COLO668 (cell line): ENCODE measurements at regions not wholly inside any gene's neighbourhood (a gene's known extent, or its start where the extent isn't known, plus 50 kb on each side); places are given as distances from the start of the nearest gene placed in this dataset.
"Not testable (repeated sequence)": the region's sequence is repeated elsewhere in the genome, so short reads cannot be mapped to it uniquely, and the experiment has no call there.

ENCODE experiments used
- DNase-seq: peaks from one replicate; lab custom pipeline; 2025; ENCODE audit not compliant: unreplicated experiment; lab: John Stamatoyannopoulos, UW

DNA sequence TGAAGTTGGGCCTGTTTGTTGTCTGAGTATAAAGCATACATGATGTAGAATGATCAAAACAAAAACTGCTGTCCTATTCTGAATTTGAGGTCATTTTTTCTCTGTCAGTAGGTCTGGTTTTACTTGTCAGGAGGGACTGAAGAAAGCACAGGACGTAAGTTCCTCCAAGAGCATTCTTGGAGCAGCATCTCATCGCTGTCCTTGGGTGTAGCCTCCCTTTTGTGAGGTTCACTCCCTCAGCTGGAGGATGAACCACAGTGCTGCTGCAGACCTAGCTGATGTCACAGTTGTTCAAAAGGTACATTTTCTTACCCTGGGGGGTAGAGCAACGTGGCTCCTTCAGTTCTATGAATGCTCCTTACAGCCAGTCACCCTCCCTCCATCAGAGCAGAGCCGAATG is 490.0 kb upstream of the TBL1XR1 start:
- no peak for DNase-seq

DNA sequence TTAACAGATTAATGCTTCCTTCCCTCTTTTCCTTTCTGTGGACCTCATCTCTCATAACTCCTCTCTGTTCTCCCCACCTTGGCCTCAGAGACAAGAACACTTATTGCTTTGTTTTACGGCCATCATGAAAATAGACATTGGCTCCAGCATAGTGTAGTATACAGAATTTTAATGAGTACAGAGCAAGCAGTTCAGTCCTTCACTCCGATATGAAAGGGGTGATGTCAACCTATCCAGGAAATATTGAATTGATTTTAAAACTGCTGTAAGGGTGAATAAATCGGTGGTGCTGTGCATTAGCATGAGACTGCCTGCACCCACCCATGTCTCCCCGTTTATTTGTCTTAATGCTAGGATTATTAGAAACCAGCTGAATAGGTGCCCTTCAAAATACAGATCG is 490.9 kb upstream of the TBL1XR1 start:
- no peak for DNase-seq

DNA sequence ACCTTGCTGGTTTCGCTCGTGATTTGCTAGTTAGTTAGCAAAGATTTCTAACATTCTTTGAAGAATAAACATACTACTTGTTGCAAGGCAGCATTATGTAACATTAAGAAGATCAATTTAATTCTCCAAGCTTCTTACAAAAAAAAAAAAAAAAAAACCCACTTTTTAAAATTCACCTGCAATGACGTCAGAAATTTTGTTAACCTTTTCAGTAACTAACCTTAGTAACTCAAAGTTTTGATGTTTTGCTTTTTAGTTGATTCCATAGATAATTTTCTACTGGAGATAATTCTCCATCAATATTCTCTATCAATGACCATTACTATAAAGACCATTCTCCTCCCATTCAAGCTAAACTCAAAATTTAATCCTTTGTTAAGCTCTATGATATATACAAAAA is 491.8 kb upstream of the TBL1XR1 start:
- DNase-seq = no peak

DNA sequence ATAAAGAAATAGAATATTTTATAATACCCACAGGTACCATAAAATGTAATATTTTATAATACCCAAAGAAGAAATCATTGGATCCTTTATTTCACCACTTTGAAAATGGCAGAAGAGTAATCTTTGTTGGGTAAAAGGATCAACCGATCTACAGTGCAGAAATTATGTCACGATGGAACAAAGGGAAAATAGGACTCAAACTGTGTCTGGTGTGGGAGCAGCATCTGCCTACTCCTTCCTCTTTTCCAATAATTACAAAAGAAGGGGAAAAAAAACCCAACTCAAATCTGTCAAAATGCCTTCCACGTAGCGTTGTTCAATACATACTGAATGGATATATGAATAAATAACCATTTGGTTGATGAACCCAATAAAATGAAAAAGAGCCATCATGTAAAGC is 492.6 kb upstream of the TBL1XR1 start:
- DNase-seq = no peak

DNA sequence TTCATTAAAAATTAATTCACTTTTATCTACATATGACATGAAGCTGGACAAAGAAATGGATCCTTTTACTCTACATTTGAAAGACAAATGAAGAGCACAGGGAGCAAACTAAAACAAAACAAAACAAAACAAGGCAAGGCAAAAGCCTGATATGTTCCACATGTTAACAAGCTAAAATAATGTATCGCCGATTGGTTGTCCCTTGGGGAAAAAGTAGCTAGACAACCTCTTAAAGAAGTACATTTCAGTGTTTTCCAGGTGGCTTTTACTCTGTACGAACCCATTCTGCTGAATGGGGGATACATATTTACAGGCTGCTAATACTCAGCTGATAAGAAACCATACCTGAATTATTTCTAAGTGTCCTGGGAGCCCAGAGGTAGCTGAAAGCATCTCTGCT is 493.0 kb upstream of the TBL1XR1 start:
- no peak for DNase-seq

DNA sequence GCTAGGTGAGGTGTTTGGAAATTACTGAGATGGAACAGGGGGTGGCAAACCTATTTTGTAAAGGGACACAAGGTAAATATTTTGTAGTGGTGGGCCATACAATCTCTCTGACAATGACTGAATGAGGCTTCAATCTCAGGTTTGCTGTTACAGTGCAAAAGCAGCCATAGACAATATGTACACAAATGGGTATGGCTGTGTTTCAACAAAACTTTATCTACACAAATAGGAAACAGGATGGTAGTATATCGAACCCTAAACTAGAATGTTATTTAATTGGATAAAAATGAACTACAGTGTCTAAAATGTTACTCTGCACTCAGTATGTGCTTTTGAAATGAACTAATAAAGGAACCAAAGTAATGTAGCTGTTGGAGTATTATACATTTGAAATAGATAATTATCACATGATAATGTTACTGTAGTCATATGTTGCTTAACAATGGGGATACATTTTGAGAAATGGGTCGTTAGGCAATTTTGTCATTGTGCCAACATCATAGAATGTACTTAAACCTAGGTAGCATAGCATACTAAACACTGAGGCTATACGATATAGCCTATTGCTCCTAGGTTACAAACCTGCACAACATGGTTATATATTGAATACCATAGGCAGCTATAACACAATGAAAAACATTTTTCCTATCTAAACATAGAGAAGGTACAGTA is 495.2 kb upstream of the TBL1XR1 start:
- no peak for DNase-seq

DNA sequence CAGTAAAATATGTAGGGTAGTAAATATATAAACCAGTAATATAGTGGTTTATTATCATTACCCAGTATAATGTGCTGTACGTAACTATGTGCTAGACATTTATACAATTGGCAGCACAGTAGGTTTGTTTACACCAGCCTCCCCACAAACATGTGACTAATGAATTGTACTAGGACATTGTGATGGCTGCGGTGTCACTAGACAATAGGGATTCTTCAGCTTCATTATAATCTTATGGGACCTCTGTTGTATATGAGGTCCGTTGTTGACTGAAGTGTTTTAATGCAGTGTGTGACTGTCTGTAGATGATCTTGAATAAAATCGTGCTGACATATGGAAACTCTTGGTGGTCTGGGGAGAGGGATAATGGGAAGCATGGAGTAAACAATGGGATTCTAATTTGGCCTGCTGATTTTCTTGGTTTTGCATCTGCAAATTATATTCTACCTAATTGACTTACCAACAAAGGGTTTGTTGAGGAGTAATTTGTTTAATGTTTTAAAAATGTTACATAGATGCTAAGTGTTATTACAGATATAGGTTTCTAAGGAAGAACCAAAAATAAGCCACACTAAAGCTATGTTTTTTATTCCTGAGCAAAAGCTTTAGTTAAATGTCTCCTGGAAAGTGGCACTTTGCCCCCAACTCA is 496.5 kb upstream of the TBL1XR1 start:
- no peak for DNase-seq

DNA sequence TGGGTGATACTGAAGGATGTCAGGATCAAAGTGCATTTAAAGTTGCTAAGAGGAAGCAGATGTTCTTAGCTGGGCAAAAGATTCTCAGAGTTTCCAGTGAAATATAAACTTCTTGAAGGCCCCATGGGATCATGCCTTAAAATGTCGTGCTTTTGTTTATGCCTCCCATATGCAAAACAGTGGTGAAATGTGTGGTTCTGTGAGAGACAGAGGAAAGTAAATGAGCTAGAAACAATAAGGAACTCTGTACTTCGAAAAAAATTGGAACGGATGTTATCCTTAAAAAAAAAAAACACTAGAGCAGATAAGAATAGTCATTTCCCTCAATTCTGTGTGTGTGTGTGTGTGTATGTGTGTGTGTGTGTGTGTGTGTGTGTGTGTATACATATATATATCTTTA is 497.0 kb upstream of the TBL1XR1 start:
- DNase-seq = no peak

DNA sequence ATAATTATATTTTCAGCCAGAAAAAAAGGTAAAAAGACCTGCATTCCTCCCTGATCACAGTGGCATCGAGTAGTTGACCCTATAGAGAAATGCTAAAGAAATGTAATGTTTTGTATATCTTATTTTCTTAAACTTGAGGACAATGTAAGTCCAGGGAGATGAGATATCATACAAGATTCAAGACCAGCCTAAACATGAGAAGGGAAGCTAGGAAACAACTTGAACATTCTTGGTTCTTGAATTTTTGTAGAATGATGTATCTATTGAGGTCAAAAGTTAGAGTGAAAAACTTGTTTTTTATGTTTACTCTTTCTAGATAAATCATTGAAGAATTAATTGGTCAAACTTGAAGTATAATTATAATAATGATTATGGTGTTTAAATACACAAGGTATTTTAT is 497.7 kb upstream of the TBL1XR1 start:
- no peak for DNase-seq

DNA sequence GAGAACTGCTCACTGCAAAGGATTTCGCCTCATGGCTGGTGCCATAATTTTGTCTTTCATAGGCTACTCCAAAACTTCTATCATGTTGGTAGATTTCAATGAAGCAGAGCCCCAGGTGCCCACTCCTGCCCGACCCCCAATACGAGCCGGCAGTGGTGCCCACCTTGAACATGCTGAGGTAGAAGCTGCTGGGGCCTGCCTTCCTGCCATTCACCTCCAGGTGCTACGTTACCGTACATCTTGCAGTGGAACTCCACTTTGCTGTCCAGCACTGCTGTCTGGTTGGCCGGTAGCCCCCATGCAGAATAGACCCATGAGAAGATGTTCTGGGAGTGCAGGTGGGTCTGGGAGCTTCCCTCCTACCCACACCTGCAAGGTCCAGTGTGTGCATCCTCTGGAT is 502.8 kb upstream of the TBL1XR1 start:
- DNase-seq = no peak

DNA sequence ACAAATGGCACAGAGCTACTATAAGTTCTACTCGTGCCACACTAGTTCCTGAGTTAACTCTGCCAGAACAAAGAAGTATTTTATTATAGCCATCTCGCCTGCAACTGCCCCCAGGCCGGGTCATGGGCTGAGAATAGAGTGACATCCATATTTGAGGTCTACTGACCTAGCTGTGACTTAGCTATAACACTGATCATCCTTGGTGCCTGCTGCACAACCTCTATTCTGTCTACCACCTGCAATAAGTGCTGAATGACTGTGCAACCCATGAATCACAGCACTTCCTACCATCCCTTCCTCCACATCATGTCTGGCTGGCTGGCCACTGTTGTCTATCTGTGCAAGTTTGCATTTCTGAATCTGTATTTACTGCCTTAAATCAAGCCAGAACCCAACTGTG is 506.5 kb upstream of the TBL1XR1 start:
- no peak for DNase-seq

DNA sequence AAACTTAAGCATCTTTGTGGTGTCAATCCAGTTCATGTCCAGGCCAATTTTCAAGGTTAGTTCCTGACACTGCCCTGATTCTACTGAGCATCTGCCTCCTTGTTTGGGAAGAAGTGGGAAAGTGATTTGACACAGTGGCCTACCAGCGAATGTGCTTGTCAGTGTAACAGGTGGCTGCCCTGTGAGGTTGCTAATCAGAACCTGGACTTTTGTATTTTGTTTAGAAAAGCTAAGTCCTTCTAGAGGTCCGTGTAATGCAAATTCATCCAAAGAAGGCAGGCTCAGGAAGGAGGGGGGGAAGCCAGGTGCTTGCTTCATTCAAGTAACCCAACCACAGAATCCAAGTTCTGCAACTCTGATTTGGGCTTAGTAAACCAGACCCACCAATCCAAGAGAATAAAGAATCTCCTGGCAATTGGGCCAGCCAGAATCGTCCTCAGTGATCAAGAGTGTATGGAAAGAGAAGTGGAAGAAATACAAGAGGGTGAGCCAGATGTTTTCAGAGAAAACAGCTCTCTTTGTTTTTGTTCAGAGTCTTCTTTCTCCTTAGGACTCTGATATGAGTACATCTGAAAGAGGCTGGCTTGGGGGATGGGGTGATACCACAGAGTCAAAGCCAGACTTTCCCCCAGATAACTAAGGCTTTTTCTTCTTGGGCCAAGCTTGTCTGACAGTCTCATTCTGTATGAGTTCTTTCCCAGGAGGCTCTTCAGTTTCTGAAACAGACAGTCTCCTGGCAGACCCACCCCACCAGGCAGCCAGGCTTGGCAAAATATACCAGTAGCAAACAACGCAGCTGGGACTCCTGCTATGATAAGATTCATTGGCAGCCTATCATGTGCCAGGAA is 508.9 kb upstream of the TBL1XR1 start:
- DNase-seq = no peak

DNA sequence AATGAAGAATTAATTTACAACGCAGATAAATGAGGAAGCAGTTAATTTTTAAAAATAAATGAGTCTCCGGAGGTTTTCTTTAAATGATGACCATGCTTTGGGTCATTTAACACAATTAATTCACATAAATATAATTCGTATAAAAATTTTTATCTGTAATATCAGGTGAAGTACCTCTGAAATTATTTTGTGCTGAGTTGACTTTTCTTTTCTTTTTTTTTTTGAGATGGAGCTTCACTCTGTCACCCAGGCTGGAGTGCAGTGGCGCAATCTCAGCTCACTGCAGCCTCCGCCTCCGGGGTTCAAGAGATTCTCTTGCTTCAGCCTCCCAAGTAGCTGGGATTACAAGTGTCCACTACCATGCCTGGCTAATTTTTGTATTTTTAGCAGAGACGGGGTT is 512.2 kb upstream of the TBL1XR1 start:
- DNase-seq = not testable (repeated sequence)

DNA sequence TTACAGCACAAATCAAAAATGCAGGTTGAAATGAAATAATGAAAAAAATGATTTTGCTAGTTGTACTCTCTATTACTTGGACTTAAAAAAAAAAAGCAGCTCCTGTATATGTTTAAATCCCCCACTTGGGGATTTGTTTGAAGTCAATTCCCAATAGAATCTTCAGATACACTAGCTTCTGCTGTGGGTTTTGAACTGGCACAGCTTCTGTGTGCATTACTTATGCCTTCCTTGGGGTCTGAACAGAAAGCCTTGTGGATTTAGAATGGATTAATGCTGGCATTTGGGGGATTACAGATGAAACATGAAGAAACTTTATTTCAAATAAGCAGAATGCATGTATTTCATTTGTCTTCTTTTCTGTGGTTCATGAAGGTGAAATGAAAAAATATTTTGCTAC is 513.2 kb upstream of the TBL1XR1 start:
- DNase-seq = no peak

DNA sequence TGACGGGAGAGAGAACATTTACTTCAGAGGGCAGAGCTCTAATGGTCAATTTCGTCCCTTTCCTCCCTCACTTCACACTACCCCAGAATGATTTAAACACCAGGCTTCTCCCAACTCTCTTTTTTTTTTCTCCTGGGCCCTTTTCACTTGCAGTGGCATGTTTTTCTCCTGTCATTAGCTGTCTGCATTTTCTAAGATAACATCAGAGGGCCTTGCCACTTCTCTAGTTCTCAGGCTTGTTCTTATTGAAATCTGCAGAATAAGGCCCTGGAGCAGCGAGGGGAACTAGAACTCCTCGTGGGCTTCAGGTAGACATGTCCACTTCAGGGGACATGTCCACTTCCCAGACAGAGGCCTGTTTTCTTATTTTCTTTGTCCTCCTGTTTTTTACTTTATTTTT is 514.4 kb upstream of the TBL1XR1 start:
- DNase-seq = no peak

DNA sequence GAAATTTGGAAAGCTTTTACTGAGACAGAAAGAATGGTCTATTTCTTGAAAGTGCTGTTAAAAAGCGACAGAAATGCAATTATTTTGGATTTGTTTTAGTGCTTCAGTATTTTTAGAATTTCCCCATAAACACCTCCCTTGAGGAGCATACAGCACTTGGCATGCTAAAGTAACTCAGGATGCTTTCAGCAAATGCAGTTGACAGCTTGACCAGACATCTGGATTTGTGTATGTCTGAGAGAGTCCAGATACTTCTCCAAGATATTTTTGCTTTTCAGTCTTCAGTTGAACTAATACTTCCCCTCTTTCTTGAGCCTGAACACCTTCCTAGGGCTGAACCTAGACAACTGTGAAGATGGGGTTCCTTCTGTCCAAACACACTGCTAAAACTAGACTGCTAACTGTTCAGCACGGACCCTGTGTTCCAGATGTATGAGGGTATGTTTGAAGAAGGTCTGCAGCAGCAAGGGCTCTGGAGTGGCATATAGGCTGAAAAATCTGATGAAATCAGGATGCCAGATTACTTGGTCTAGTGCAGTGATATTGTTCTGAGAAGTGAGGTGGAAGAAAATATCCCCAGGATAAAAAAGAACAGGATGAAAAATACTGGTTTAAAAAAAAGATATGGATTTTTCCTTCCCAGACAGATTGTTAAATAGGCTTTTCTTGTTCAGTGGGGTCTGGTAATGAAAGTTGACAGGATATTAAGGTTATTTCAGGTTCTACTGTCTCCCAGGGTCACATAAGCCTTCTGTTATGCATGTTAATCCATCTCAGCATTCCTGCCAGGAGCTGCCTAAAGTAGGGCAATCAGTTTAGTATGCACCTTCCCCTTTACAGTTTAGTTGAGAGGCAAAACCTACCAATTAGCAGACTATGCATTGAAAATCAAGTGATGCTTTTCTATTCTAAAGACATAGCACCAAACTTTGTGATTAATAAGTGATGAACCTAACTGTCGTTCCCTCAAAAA is 516.9 kb upstream of the TBL1XR1 start:
- no peak for DNase-seq

DNA sequence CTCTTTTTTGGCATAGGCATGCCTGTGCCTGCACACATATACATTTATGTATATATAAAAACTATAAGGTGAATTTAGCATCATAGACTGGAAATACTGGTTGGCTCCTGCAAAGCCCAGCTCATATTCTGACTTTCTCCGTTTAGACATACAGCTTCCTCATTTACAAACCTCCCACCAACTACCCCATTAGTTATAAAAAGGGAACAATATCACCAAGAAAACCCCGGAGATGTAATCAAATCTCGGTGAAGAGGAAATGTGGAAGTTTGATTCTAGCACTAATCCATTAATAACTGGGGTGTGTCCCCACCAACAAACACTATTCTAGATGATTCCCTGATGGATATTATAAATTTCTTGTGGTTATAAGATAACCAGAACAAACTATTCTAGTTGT is 517.7 kb upstream of the TBL1XR1 start:
- DNase-seq = no peak

DNA sequence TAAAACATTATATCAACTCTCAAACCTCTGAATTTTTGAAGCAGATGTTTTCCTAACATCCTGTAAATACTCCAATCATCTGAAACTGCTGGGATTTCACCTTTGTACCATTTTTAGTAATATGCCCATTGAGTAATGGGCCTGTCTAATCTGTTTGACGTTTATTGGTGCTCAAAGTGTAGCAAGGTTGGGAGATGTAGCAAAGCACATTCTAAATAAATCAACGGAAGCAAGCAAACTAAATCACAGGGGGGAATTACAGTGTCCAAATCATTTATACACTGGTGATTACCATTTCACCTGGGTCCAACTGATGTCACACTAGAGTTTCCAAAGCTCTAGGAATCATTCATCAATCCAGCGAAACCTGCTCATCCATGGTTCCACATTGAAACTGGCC is 518.7 kb upstream of the TBL1XR1 start:
- DNase-seq = no peak

DNA sequence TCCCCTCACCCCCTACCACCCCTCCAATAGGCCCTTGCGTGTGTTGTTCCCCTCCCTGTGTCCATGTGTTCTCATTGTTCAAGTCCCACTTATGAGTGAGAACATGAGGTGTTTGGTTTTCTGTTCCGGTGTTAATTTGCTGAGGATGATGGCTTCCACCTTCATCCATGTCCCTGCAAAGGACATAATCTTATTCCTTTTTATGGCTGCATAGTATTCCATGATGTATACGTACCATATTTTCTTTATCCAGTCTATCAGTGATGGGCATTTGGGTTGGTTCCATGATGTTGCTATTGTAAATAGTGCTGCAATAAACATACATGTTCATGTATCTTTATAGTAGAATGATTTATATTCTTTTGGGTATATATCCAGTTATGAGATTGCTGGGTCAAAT is 523.6 kb upstream of the TBL1XR1 start:
- not testable (repeated sequence) for DNase-seq

DNA sequence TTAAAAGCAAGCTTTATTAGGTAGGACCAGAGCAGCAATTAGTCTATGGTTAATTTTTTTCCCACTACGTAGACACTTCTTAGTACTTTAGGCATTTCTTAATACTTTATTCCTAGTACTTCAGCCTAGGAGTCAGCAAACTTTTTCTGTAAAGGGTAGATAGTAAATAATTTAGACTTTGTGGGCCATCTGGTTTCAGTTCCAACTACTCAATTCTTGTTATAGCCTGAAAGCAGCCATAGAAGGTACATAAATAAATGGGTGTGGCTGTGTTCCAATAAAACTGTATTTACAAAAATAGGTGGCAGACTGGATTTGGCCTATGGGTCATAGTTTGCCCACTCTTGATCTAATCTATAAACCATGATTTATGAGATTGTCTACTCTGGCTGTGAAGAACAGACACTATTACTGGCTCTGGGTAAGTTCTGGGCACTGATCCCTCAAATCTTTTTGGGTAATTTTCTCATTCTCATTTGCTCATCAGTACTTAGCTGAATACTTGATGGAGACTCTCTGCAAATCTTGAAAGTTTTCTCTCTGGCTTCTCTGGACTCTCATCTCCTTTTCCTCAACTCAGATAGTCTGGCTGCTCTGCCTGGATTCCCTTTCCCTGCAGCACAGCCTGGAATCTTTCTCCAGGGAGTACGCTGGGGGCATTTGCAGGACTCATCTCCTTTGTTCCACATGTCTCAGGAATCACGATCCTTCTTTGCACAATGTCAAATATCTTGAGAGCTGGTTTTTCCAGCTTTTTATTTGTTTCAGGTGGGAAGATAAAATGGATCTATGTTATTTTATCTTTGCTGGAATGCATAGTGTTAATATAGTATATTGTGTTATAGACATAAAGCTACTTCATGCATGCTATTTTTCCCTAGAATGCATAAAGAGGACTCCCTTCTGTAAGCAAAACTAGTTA is 524.8 kb upstream of the TBL1XR1 start:
- no peak for DNase-seq
